GM18505 (cell line): ENCODE measurements at regions not wholly inside any gene's neighbourhood (a gene's known extent, or its start where the extent isn't known, plus 50 kb on each side); places are given as distances from the start of the nearest gene placed in this dataset.

Source experiments
- ATAC-seq: cut with Tn5 transposase; IDR thresholded peaks from one replicate; pipeline ENCODE4 v1.9.1; 2021; ENCODE audit not compliant: unreplicated experiment
- POLR2A ChIP-seq: IDR thresholded peaks from 4 replicates; pipeline ENCODE4 v1.6.1; 2011; ENCODE audit warnings: borderline replicate concordance; ENCODE audit not compliant: insufficient read depth, insufficient read length; ENCODE audit errors: extremely low read depth

- ATAC-seq, result no peak
Observed at GRCh38 chr17:74052993-74053711, 150.3 kb upstream of the RPL38 start.

GRCh38 chr17:74053712-74054078, 149.8 kb upstream of the RPL38 start:
- ATAC-seq, result no peak
- no peak for TF ChIP-seq POLR2A

More at GRCh38 chr17:74052993-74053711, 150.3 kb upstream of the RPL38 start:
- no peak for TF ChIP-seq POLR2A

GRCh38 chr17:74054249-74054648, 149.2 kb upstream of the RPL38 start:
- no peak for TF ChIP-seq POLR2A
- no peak for ATAC-seq

GRCh38 chr17:74055508-74056160, 147.8 kb upstream of the RPL38 start:
- ATAC-seq, result no peak
- TF ChIP-seq POLR2A, result no peak

- TF ChIP-seq POLR2A, result no peak
- ATAC-seq, result no peak
Observed at GRCh38 chr17:74059479-74060240, 143.8 kb upstream of the RPL38 start.

- ATAC-seq, result no peak
- no peak for TF ChIP-seq POLR2A
Observed at GRCh38 chr17:74061758-74062157, 141.7 kb upstream of the RPL38 start.

- no peak for ATAC-seq
- no peak for TF ChIP-seq POLR2A
Observed at GRCh38 chr17:74062234-74062633, 141.2 kb upstream of the RPL38 start.

GRCh38 chr17:74063439-74063838, 140.0 kb upstream of the RPL38 start:
- no peak for ATAC-seq
- no peak for TF ChIP-seq POLR2A

GRCh38 chr17:74070374-74070773, 133.1 kb upstream of the RPL38 start:
- no peak for TF ChIP-seq POLR2A
- ATAC-seq, result no peak

GRCh38 chr17:74070998-74071679, 132.3 kb upstream of the RPL38 start:
- no peak for TF ChIP-seq POLR2A

GRCh38 chr17:74072340-74072739, 131.1 kb upstream of the RPL38 start:
- no peak for TF ChIP-seq POLR2A
- no peak for ATAC-seq

More at GRCh38 chr17:74070998-74071679, 132.3 kb upstream of the RPL38 start:
- ATAC-seq, result no peak

GRCh38 chr17:74076446-74076845, 127.0 kb upstream of the RPL38 start:
- TF ChIP-seq POLR2A, result no peak
- ATAC-seq, result no peak

GRCh38 chr17:74077231-74077630, 126.2 kb upstream of the RPL38 start:
- ATAC-seq, result no peak
- no peak for TF ChIP-seq POLR2A

- no peak for TF ChIP-seq POLR2A
- ATAC-seq, result no peak
Observed at GRCh38 chr17:74078363-74078941, 125.0 kb upstream of the RPL38 start.
